NCI-H1105 treated with DMSO at 0.1 percent for 48 hours (cell line): ENCODE measurements at regions not wholly inside any gene's neighbourhood (a gene's known extent, or its start where the extent isn't known, plus 50 kb on each side); places are given as distances from the start of the nearest gene placed in this dataset.
"Not testable (repeated sequence)": the region's sequence is repeated elsewhere in the genome, so short reads cannot be mapped to it uniquely, and the experiment has no call there.

Experiments
- DNase-seq: peaks from one replicate; lab custom pipeline; 2025; lab: John Stamatoyannopoulos, UW

GRCh38 chr14:105902131-105902898 lies 375.9 kb downstream of the TMEM121 start:
- no peak for DNase-seq

- DNase-seq: not testable (repeated sequence)
Observed at GRCh38 chr14:105902899-105903165, 376.4 kb downstream of the TMEM121 start.

GRCh38 chr14:105903971-105904370 lies 377.6 kb downstream of the TMEM121 start:
- DNase-seq: no peak

GRCh38 chr14:105904379-105904778 lies 378.0 kb downstream of the TMEM121 start:
- DNase-seq: no peak

GRCh38 chr14:105905456-105905855 lies 379.1 kb downstream of the TMEM121 start:
- no peak for DNase-seq

GRCh38 chr14:105907276-105907675 lies 380.9 kb downstream of the TMEM121 start:
- DNase-seq: no peak

- no peak for DNase-seq
Observed at GRCh38 chr14:105908006-105908405, 381.6 kb downstream of the TMEM121 start.

GRCh38 chr14:105908481-105908911 lies 382.1 kb downstream of the TMEM121 start:
- DNase-seq: no peak

GRCh38 chr14:105909046-105909827 lies 382.9 kb downstream of the TMEM121 start:
- no peak for DNase-seq

GRCh38 chr14:105909828-105910120 lies 383.4 kb downstream of the TMEM121 start:
- not testable (repeated sequence) for DNase-seq

- DNase-seq: no peak
Observed at GRCh38 chr14:105910426-105910825, 384.0 kb downstream of the TMEM121 start.

- DNase-seq: no peak
Observed at GRCh38 chr14:105911006-105911847, 384.8 kb downstream of the TMEM121 start.

GRCh38 chr14:105911848-105912292 lies 385.5 kb downstream of the TMEM121 start:
- DNase-seq: not testable (repeated sequence)

- DNase-seq: no peak
Observed at GRCh38 chr14:105912641-105913180, 386.3 kb downstream of the TMEM121 start.

- DNase-seq: no peak
Observed at GRCh38 chr14:105913221-105913620, 386.8 kb downstream of the TMEM121 start.

GRCh38 chr14:105913861-105914260 lies 387.5 kb downstream of the TMEM121 start:
- DNase-seq: no peak

- DNase-seq: not testable (repeated sequence)
Observed at GRCh38 chr14:105914281-105914680, 387.9 kb downstream of the TMEM121 start.

- DNase-seq: no peak
Observed at GRCh38 chr14:105914738-105915385, 388.5 kb downstream of the TMEM121 start.

- DNase-seq: not testable (repeated sequence)
Observed at GRCh38 chr14:105915546-105915945, 389.2 kb downstream of the TMEM121 start.

- not testable (repeated sequence) for DNase-seq
Observed at GRCh38 chr14:105917136-105917932, 391.0 kb downstream of the TMEM121 start.

- DNase-seq: no peak
Observed at GRCh38 chr14:105917933-105918436, 391.6 kb downstream of the TMEM121 start.
